GM21723 (cell line): ENCODE measurements at regions not wholly inside any gene's neighbourhood (a gene's known extent, or its start where the extent isn't known, plus 50 kb on each side); places are given as distances from the start of the nearest gene placed in this dataset.
"Not testable (repeated sequence)": the region's sequence is repeated elsewhere in the genome, so short reads cannot be mapped to it uniquely, and the experiment has no call there.

Source experiments
- ATAC-seq: cut with Tn5 transposase; IDR thresholded peaks from one replicate; pipeline ENCODE4 v1.9.1; 2021; ENCODE audit warnings: mild to moderate bottlenecking, moderate library complexity; ENCODE audit not compliant: unreplicated experiment

DNA sequence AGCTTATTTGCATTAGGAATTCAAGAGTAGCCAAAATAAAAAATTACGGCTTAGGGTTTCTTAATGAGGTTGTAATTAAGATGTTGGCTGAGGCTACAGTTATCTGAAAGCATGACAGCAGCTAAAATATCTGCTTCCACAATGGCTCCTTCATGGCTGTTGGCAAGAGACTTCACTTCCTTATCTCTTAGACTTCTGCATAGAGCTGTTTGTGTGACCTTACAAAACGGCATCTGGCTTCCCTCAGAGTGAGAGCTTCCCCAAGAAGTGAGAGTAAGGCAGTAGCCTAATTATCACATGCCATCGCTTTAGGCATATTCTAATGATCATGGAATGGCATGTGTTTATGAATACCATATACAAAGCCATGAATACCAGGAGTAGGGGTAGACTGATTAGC is 57.6 kb downstream of the CCDC59 start:
- ATAC-seq: no peak

- ATAC-seq: no peak
Observed at GRCh38 chr12:82299319-82300025, 58.7 kb downstream of the CCDC59 start.

DNA sequence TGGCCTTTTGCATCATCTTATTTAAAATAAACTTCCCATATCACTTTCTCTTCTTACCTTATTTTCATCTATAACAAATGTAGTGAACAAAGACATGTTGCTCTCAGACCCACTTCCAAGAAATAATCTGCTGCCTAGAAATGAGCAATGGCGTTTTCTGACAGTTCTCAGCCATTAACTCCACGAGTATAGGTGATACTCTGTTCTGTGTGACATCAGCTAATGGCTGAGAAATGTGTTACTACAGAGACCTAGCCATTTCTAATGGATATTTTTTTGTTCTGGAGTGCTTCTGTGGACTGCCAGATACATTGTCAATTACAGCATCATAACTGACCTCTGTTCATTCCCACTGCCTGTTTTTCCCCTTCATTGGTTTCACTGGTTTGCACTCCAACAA is 67.8 kb downstream of the CCDC59 start:
- ATAC-seq: no peak

DNA sequence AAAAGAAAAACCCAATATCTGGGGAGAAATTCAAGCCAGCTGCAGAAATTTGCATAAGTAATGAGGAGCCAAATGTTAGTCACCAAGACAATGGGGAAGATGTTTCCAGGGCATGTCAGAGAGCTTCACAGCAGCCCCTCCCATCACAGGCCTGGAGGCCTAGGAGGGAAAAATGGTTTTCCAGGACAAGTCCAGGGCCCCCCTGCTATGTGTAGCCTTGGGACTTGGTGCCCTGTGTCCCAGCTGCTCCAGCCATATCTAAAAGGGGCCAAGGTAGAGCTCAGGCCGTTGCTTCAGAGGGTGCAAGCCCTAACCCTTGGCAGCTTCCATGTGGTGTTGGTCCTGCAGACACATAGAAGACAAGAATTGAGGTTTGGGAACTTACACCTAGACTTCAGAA is 76.9 kb downstream of the CCDC59 start:
- not testable (repeated sequence) for ATAC-seq

DNA sequence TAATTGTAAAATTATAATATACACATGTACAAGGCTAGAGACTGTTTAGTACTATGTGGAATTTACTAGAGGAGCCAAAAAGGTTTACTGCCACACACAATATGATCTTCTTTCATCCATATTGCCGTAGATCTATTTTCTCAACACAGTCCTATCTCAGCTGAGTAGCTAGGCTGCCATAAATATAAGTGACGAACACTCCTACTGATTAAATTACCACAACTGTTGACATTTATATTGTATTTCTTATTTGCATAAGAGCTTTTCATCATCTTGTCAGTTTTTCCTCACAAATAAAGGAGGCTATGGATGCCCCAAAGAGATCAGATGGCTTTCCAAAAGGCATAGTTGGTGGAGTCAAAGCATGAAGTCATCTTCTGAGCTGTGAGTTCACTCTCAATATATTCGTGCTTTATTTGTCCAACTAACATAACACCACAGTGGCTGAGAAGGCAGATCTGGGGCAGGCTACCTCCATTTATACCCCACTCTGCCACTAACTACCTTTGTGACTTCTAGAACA is 78.6 kb downstream of the CCDC59 start:
- ATAC-seq: no peak

DNA sequence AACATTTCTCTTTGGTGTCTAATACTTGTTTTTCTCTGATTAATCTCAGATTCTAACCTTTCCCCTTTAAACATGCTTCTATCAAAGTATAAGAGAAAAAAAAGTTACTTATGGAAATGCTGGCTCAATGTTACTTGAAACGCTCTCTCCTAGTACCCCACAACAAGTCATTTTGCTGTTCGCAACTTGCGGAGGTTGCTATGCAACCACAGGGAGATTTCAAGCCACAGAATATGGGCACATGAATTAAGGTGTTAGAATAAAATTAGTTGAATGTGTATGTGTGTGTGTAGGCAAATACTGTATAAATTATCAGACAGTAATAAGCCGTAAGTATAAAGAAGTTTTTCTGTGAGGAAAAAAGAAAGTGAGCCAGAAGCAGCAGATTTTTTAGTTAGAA is 80.6 kb downstream of the CCDC59 start:
- ATAC-seq: no peak

GRCh38 chr12:82242729-82243128 is 115.5 kb downstream of the CCDC59 start:
- ATAC-seq: no peak

DNA sequence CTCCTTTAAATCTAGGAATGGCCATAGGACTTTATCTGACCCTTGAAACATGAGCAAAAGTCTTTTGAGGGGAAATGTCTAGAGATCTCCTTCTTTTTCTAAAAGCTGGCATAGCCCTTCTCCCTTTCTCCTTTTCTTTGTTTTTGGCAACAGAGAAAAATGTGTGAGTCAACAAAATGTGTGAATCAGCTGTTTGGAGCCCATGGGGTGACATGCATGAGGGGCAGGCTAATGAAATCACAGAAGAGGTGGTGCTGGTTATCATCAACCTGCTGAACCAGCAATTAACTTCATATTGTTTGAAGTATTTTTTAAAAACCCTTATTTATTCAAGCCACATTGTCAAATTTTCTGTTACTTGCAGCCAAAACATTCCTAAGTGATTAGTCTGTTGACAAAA is 132.3 kb downstream of the CCDC59 start:
- ATAC-seq: no peak

DNA sequence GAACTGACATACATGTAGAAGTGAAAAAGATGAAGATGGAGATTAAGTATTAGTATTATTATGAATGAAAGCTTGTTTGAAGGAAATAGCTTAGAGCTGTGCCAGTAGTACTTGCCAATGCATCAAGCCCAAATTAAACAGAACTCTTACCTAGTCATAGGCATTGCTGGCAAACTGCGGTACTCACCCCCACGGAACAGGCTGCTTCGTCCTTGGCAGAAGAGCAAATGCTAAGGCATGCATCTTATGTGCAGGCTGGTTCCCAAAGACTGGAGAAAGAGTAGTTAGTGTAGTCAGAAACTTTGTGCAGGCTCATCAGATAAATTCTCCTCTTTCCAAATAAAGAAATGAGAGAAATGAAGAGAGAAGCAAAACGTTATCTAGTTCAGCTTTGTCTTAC is 134.8 kb downstream of the CCDC59 start:
- ATAC-seq: no peak

DNA sequence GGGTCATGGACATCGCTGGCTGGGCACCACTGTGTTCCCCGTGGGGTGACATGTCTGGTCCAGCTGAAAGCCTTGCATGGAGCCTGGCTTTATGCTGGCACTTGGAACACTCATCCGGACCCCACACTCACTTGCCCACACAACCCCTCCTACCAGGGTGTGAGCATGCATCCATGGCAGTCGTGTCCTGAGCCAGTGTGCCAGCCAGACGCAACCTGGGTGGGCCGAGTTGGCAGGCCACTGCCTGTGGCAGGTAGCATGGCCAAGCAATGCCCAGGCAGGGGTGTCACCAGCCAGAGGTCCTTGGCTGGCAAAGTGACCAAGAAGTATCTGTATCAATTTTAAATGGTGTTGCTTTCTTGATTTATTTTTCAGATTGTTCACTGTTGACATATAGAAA is 141.7 kb downstream of the CCDC59 start:
- no peak for ATAC-seq

- ATAC-seq: no peak
Observed at GRCh38 chr12:82213761-82214160, 144.4 kb downstream of the CCDC59 start.

DNA sequence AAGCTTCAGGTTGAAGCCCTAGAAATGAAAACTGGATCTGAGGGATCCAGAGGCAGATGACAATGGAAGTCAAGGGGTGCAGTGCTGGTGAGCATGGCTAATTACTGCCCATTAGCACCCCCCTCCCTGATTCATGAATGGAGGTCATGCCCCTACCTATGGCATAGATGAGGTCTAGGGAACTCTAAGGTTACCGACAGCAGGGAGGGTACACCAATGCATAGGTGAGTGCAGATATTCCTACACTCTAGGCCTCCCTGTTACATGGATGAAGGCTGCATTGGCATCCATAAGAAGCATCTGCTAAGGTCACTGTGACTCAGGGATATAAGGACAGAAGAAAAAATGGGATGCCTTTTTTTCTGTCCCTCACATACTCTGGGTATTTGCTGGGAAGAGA is 147.3 kb downstream of the CCDC59 start:
- ATAC-seq: no peak

DNA sequence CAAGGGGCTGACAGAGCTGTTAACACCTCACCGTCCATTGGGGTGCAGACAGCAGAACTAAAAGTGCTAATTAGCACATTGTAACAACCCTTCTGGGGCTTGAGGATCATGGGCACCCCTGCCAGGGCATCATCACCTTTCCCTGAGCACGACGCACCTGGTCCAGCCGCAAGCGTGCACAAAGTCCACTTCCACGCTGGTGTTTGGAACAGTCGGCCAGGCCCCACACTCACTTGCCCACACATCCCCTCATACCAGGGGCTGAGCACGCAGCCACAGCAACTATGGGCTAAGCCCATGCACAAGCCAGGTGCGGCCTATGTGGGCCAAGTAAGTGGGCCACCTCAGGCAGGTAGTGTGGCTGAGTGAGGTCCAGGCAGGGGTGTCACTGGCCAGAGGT is 148.7 kb downstream of the CCDC59 start:
- no peak for ATAC-seq

GRCh38 chr12:82207556-82207955 is 150.6 kb downstream of the CCDC59 start:
- ATAC-seq: no peak

- ATAC-seq: no peak
Observed at GRCh38 chr12:82203086-82203485, 155.1 kb downstream of the CCDC59 start.

DNA sequence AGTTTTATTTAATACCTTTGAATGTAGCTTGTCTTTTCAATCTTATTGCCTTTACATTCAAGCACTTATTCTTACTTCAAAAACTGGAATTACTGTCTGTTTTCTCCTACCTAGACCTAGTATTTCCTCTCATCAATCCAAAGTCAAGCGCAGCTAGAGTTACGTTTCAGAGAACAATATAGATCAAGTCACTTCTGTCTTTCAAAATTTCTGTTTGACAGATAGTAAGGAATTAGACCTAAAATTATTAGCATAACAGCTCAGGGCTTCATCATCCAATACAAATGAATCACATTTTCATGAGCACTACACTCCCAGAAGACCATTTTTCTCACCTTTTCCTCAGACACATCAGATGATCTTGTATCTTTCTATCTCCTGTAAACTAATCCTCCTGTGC is 170.6 kb downstream of the CCDC59 start:
- no peak for ATAC-seq

DNA sequence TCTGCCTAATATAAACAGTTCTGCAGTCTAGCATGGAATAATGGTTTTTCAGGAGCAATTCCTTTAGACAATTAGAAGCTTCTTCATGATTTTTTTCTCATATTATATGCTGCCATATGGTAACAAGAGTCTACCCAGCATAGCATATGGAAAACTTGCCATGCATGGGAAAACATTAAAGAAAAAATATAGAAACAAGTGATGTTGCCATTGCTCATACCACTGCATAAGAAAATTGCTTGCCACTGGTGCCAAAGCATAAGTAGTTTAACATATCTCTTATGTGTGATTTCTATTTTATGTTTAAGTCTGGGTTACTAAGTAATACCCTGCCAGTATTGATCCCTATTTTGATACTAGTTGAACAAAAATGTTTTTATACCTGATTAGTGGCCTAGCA is 171.2 kb downstream of the CCDC59 start:
- no peak for ATAC-seq

DNA sequence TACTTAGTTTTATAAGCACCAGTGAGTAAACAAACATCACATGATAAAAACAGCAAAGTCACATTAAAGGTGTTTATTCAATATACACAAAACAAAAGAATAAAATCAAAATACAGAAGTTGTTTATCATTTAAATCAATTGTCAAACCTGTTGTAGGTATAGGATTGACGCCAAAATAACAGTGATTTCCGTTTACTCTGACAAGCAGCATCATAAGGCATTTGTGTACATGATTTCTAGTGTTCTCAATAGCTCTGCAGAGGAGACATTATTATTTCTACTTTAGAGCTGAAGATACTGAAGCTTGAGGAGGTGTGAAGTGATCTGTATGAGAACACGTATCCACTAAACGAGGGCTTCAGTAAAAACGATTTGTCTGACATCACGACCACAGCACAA is 171.9 kb downstream of the CCDC59 start:
- no peak for ATAC-seq

DNA sequence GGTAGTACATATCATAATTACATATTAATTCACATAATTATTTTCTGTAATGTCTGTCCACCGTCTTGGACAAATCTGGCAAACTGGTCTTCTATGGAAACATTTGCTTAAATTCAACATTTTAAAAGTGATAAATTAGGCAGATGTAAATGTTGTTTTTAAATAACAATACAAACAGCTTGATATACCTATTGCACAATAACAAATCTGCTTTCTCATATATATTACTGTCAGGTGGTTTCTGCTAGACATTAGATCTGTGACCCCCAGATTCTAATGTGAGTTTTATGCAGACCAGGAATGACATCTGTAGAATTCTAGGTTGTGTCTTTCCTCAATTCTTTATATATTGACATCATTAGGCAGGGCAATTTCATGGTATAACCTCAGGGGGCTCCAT is 173.3 kb downstream of the CCDC59 start:
- ATAC-seq: no peak

DNA sequence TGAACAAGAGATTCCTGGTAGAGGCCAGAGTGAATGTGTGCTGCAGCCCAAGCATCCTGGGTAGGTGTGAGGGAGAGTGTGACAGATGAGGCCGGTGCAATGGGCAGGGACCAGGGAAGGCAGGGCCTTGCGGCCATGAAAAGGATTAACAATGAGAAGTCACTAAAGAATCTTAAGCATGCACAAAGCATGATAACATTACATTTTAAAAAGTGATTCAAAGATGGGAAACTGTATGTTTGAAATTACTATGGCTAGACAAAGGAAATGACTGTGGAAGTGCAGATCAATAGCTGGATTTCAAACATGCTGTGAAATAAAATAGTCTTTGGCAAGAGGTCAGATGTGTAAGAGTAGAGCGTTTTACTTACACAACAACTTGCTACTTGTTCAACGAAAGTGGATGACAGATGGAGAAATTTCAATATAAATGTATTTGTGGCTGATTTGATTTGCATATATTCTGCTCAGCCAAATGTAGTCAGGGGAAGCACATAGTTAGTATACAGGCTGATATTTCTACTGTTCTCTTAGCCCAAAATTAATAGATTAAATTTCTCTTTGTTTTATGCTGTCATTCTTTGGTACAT is 175.5 kb downstream of the CCDC59 start:
- no peak for ATAC-seq

- ATAC-seq: no peak
Observed at GRCh38 chr12:82176761-82177490, 181.3 kb downstream of the CCDC59 start.

- ATAC-seq: no peak
Observed at GRCh38 chr12:82176026-82176425, 182.2 kb downstream of the CCDC59 start.
